Hepatic stellate cell (primary cell): ENCODE measurements at regions not wholly inside any gene's neighbourhood (a gene's known extent, or its start where the extent isn't known, plus 50 kb on each side); places are given as distances from the start of the nearest gene placed in this dataset.
"Not testable (repeated sequence)": the region's sequence is repeated elsewhere in the genome, so short reads cannot be mapped to it uniquely, and the experiment has no call there.

Source experiments
- DNase-seq: peaks from one replicate; pipeline ENCODE4 v3.0.0; 2011; ENCODE audit warnings: low spot score

GRCh38 chr20:47843886-47844567, 58.7 kb upstream of the SULF2 start:
- no peak for DNase-seq

- DNase-seq = not testable (repeated sequence)
These were observed 57.7 kb upstream of the SULF2 start for GRCh38 chr20:47842950-47843349.

DNA sequence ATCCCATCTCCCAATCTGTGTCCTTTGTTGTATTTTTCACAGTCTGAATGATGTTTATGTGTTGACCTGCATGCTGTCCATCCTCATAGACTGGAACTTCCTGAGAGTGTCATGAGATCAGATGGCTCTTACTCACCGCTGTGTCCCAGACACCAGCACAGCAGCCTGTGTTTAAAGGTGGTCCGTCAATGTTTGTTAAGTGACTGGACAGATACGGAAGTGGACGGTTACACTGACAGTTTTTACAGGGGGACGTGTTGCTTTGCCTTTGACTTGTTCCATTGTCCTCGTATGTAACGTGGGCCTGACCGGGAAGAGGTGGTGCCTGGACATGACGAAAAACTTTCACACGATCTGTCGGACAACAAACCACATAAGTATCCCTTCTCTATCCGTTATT, 56.7 kb upstream of the SULF2 start:
- DNase-seq = not testable (repeated sequence)

- DNase-seq = not testable (repeated sequence)
These were observed 51.1 kb upstream of the SULF2 start for GRCh38 chr20:47836256-47836817.
